Fibroblast of lung (primary cell): ENCODE measurements at regions not wholly inside any gene's neighbourhood (a gene's known extent, or its start where the extent isn't known, plus 50 kb on each side); places are given as distances from the start of the nearest gene placed in this dataset.

Experiments
- DNase-seq, 2 donors: peaks; one replicate each; pipeline versions ENCODE4 v3.0.0 to v3.0.0-alpha.2; 2010; ENCODE audit warnings: low read depth in 2 of 2
- H2AFZ ChIP-seq: 2 replicates; pipeline ENCODE4 v1.5.1; 2012; ENCODE audit warnings: low read length, control low read depth, inconsistent platforms
- H3K27ac ChIP-seq: 2 replicates; pipeline ENCODE4 v1.5.1; 2011; ENCODE audit warnings: low read length, control low read depth; ENCODE audit not compliant: insufficient read depth
- H3K27me3 ChIP-seq: 2 replicates; pipeline ENCODE4 v1.5.1; 2011; ENCODE audit warnings: mild to moderate bottlenecking, low read length; ENCODE audit not compliant: control insufficient read depth, insufficient read depth
- H3K36me3 ChIP-seq: 2 replicates; pipeline ENCODE4 v1.5.1; 2011; ENCODE audit warnings: low read length; ENCODE audit not compliant: control insufficient read depth, insufficient read depth
- H3K4me1 ChIP-seq: 2 replicates; pipeline ENCODE4 v1.5.1; 2011; ENCODE audit warnings: low read length; ENCODE audit not compliant: control insufficient read depth, insufficient read depth; ENCODE audit errors: extremely low read depth
- H3K4me2 ChIP-seq: 2 replicates; pipeline ENCODE4 v1.5.1; 2011; ENCODE audit warnings: low read length, control low read depth; ENCODE audit not compliant: insufficient read depth; ENCODE audit errors: extremely low read depth
- H3K4me3 ChIP-seq, 4 experiments: fragments of 200-600 bp in 1 of 4; sonication (generic) in 1 of 4; replicated peaks in 1 of 4; 2 replicates each; pipeline ENCODE4 v1.5.1; 2011 to 2016; ENCODE audit warnings: low read length in 4 of 4, low read depth in 3 of 4, mild to moderate bottlenecking in 3 of 4, control low read depth in 2 of 4, inconsistent platforms in 1 of 4, mixed read lengths in 1 of 4; ENCODE audit not compliant: insufficient read depth in 1 of 4; ENCODE audit errors: control extremely low read depth in 1 of 4
- H3K79me2 ChIP-seq: 2 replicates; pipeline ENCODE4 v1.5.1; 2012; ENCODE audit warnings: mild to moderate bottlenecking, low read length, inconsistent platforms; ENCODE audit not compliant: control insufficient read depth, insufficient read depth
- H3K9ac ChIP-seq: 2 replicates; pipeline ENCODE4 v1.5.1; 2011; ENCODE audit warnings: mild to moderate bottlenecking, low read length, control low read depth; ENCODE audit not compliant: insufficient read depth
- H3K9me3 ChIP-seq: 2 replicates; pipeline ENCODE4 v1.5.1; 2012; ENCODE audit warnings: low read depth, low read length; ENCODE audit not compliant: control insufficient read depth, insufficient read depth
- H4K20me1 ChIP-seq: 2 replicates; pipeline ENCODE4 v1.5.1; 2011; ENCODE audit warnings: low read length; ENCODE audit not compliant: control insufficient read depth, insufficient read depth; ENCODE audit errors: extremely low read depth
- CTCF ChIP-seq, 2 donors: IDR thresholded peaks in 1 of 2; conservative IDR thresholded peaks in 1 of 2; 1 replicate in 1 of 2; 2 replicates in 1 of 2; pipeline ENCODE4 v1.5.1; 2011 to 2012; ENCODE audit warnings: low read length in 2 of 2, control low read depth in 1 of 2, inconsistent platforms in 1 of 2, low read depth in 1 of 2, mild to moderate bottlenecking in 1 of 2
- EZH2 ChIP-seq: IDR thresholded peaks from 2 replicates; pipeline ENCODE4 v1.5.1; 2012; ENCODE audit warnings: low read length, control low read depth, mild to moderate bottlenecking; ENCODE audit errors: missing control alignments

- Histone ChIP-seq H3K9ac (no peak overlapping the region), H3K79me2 (peaks cover 4% of the 10 kb centered on the region), H3K4me3 (no peak overlapping the region), H3K36me3 (no peaks in the 10 kb centered on the region), H4K20me1 (no peaks in the 10 kb centered on the region), H3K4me2 (no peak overlapping the region), H2AFZ (no peak overlapping the region), H3K4me1 (no peaks in the 10 kb centered on the region), H3K9me3 (no peaks in the 10 kb centered on the region), H3K27ac (no peak overlapping the region), H3K27me3 (no peaks in the 10 kb centered on the region)
- DNase-seq, result no peak
- TF ChIP-seq CTCF (conservative IDR thresholded peaks at IDR 0.05 in 1 of 2, IDR thresholded peaks at IDR 0.05 in 1 of 2; ENCODE audit: low read depth in 1 of 2, low read length in 2 of 2), result no peak
- TF ChIP-seq EZH2, result no peak
Observed at GRCh38 chr14:71348394-71348793, 441.1 kb downstream of the PCNX1 start.

GRCh38 chr14:71348817-71349216, 441.6 kb downstream of the PCNX1 start:
- Histone ChIP-seq H3K4me1 (no peaks in the 10 kb centered on the region), H4K20me1 (no peaks in the 10 kb centered on the region), H3K9ac (no peak overlapping the region), H3K4me2 (no peak overlapping the region), H3K9me3 (no peaks in the 10 kb centered on the region), H3K27me3 (no peaks in the 10 kb centered on the region), H3K79me2 (peaks cover 4% of the 10 kb centered on the region), H3K4me3 (no peak overlapping the region), H3K27ac (no peak overlapping the region), H2AFZ (no peak overlapping the region), H3K36me3 (no peaks in the 10 kb centered on the region)
- TF ChIP-seq CTCF (conservative IDR thresholded peaks at IDR 0.05 in 1 of 2, IDR thresholded peaks at IDR 0.05 in 1 of 2; ENCODE audit: low read depth in 1 of 2, low read length in 2 of 2), result no peak
- TF ChIP-seq EZH2, result no peak
- DNase-seq, result no peak

GRCh38 chr14:71354142-71354541, 446.9 kb downstream of the PCNX1 start:
- no peak for DNase-seq
- Histone ChIP-seq H3K4me3 (no peak overlapping the region), H3K4me1 (no peaks in the 10 kb centered on the region), H4K20me1 (no peaks in the 10 kb centered on the region), H3K27ac (no peak overlapping the region), H2AFZ (no peak overlapping the region), H3K27me3 (no peaks in the 10 kb centered on the region), H3K36me3 (no peaks in the 10 kb centered on the region), H3K79me2 (peaks cover 4% of the 10 kb centered on the region), H3K9ac (no peak overlapping the region), H3K4me2 (no peak overlapping the region), H3K9me3 (no peaks in the 10 kb centered on the region)
- TF ChIP-seq CTCF (conservative IDR thresholded peaks at IDR 0.05 in 1 of 2, IDR thresholded peaks at IDR 0.05 in 1 of 2; ENCODE audit: low read depth in 1 of 2, low read length in 2 of 2) (no peak), EZH2 (no peak)
